Endothelial cell (in vitro differentiated cells): ENCODE measurements at regions not wholly inside any gene's neighbourhood (a gene's known extent, or its start where the extent isn't known, plus 50 kb on each side); places are given as distances from the start of the nearest gene placed in this dataset.

Experiments
- DNase-seq: peaks from one replicate; pipeline ENCODE4 v3.0.0; 2021; ENCODE audit warnings: low spot score
- H3K27ac Mint-ChIP-seq: one replicate; pipeline ENCODE4 v1.8.0; 2021; ENCODE audit warnings: mixed read lengths, inconsistent platforms; ENCODE audit not compliant: unreplicated experiment
- H3K27me3 Mint-ChIP-seq: one replicate; pipeline ENCODE4 v1.8.0; 2021; ENCODE audit warnings: mild to moderate bottlenecking, moderate library complexity, mixed read lengths, inconsistent platforms; ENCODE audit not compliant: unreplicated experiment
- H3K36me3 Mint-ChIP-seq: one replicate; pipeline ENCODE4 v1.8.0; 2021; ENCODE audit warnings: mild to moderate bottlenecking, low read depth, mixed read lengths, inconsistent platforms; ENCODE audit not compliant: unreplicated experiment
- H3K4me1 Mint-ChIP-seq: one replicate; pipeline ENCODE4 v1.8.0; 2021; ENCODE audit warnings: mild to moderate bottlenecking, mixed read lengths, inconsistent platforms; ENCODE audit not compliant: unreplicated experiment
- H3K4me3 Mint-ChIP-seq: one replicate; pipeline ENCODE4 v1.8.0; 2021; ENCODE audit warnings: mild to moderate bottlenecking, mixed read lengths, inconsistent platforms; ENCODE audit not compliant: unreplicated experiment
- H3K9me3 Mint-ChIP-seq: one replicate; pipeline ENCODE4 v1.8.0; 2021; ENCODE audit warnings: mixed read lengths, inconsistent platforms; ENCODE audit not compliant: unreplicated experiment
- CTCF ChIP-seq: fragments of 200-600 bp; sonication (generic); IDR thresholded peaks from one replicate; pipeline ENCODE4 v1.5.0; 2021; ENCODE audit warnings: antibody characterized with exemption; ENCODE audit not compliant: unreplicated experiment

GRCh38 chr10:37479469-37479868, 354.1 kb downstream of the ANKRD30A start:
- Mint-ChIP-seq H3K36me3 (no peaks in the 10 kb centered on the region), H3K4me3 (no peak overlapping the region), H3K4me1 (no peaks in the 10 kb centered on the region), H3K27me3 (peaks cover 1% of the 10 kb centered on the region), H3K9me3 (peaks cover 11% of the 10 kb centered on the region), H3K27ac (no peak overlapping the region)
- DNase-seq: no peak
- no peak for TF ChIP-seq CTCF

- H3K9me3 Mint-ChIP-seq: peaks cover 17% of the 10 kb centered on the region
- DNase-seq: no peak
Measured at GRCh38 chr10:37478381-37478780, 353.0 kb downstream of the ANKRD30A start.

DNA sequence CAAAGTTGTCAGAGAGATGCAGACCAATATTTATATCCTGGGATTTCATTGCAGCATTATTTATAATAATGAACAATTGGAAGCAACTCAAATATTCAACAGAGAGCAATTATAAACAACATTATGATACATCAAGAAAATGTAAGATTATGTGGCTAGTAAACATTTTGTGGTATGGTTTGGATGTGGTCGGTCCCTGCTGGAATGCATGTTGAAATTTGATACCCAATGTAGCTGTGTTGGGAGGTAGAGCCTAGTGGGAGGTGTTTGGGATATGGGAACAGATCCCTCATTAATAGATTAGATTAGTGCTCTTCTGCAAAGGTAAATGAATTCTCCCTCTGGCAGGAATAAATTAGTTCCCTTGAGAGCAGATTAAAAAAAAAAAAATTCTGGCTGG, 350.9 kb downstream of the ANKRD30A start:
- H3K36me3 Mint-ChIP-seq: no peaks in the 10 kb centered on the region
- H3K4me1 Mint-ChIP-seq: no peaks in the 10 kb centered on the region
- H3K9me3 Mint-ChIP-seq: peaks cover 20% of the 10 kb centered on the region
- DNase-seq: no peak
- no peak overlapping the region for H3K27ac Mint-ChIP-seq
- no peak overlapping the region for H3K4me3 Mint-ChIP-seq
- H3K27me3 Mint-ChIP-seq: peaks cover 1% of the 10 kb centered on the region
- TF ChIP-seq CTCF: no peak

More at GRCh38 chr10:37478381-37478780, 353.0 kb downstream of the ANKRD30A start:
- TF ChIP-seq CTCF: no peak
- Mint-ChIP-seq H3K36me3 (no peaks in the 10 kb centered on the region), H3K27ac (no peak overlapping the region), H3K27me3 (peaks cover 1% of the 10 kb centered on the region), H3K4me3 (no peak overlapping the region), H3K4me1 (no peaks in the 10 kb centered on the region)

- no peak for DNase-seq
- Mint-ChIP-seq H3K27me3 (peaks cover 1% of the 10 kb centered on the region), H3K36me3 (no peaks in the 10 kb centered on the region), H3K4me3 (no peak overlapping the region), H3K27ac (no peak overlapping the region), H3K9me3 (peaks cover 18% of the 10 kb centered on the region), H3K4me1 (no peaks in the 10 kb centered on the region)
- TF ChIP-seq CTCF: no peak
Measured at GRCh38 chr10:37474645-37475044, 349.2 kb downstream of the ANKRD30A start.

DNA sequence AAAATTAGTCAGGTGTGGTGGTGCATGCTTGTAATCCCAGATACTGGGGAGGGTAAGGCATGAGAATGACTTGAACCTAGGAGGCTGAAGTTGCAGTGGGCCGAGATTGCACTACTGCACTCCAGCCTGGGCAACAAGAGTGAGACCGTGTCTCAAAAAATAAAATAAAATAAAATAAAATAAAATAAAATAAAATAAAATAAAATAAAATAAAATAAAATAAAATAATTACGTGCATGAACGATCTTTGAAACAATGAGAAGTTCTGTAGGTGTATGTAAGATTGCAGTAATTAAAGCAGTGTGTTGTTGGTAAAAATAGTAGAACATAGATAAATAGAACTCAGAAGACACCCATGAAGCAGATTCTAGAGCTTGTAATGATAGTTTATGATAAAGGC, 348.5 kb downstream of the ANKRD30A start:
- H3K4me1 Mint-ChIP-seq: no peaks in the 10 kb centered on the region
- DNase-seq: no peak
- no peak overlapping the region for H3K27ac Mint-ChIP-seq
- H3K9me3 Mint-ChIP-seq: peaks cover 13% of the 10 kb centered on the region
- no peak for TF ChIP-seq CTCF
- peaks cover 1% of the 10 kb centered on the region for H3K27me3 Mint-ChIP-seq
- no peak overlapping the region for H3K4me3 Mint-ChIP-seq
- H3K36me3 Mint-ChIP-seq: no peaks in the 10 kb centered on the region
